NB4 (cell line): ENCODE measurements at regions not wholly inside any gene's neighbourhood (a gene's known extent, or its start where the extent isn't known, plus 50 kb on each side); places are given as distances from the start of the nearest gene placed in this dataset.
A peak's percentile ranks its signal among the peaks of the same experiment; 100 is the strongest.

Source experiments
- DNase-seq: peaks from one replicate; pipeline ENCODE4 v3.0.0; 2010; ENCODE audit warnings: low read depth
- H3K4me3 ChIP-seq: one replicate; pipeline ENCODE4 v1.5.1; 2011; ENCODE audit warnings: mild to moderate bottlenecking, low read depth, low read length, moderate library complexity
- CTCF ChIP-seq: IDR thresholded peaks from one replicate; pipeline ENCODE4 v1.5.1; 2012; ENCODE audit warnings: low read depth, low read length
- MYC ChIP-seq: IDR thresholded peaks from 2 replicates; pipeline ENCODE4 v1.6.1; 2011; ENCODE audit warnings: low read depth, low read length
- POLR2A ChIP-seq: IDR thresholded peaks from 2 replicates; pipeline ENCODE4 v1.6.1; 2011; ENCODE audit warnings: mild to moderate bottlenecking; ENCODE audit not compliant: insufficient read length; ENCODE audit errors: extremely low read depth
- TF ChIP-seq, protein P1 (sequence below): IDR thresholded peaks from 2 replicates; pipeline ENCODE4 v1.6.1; 2011; ENCODE audit warnings: low read depth, low read length

DNA sequence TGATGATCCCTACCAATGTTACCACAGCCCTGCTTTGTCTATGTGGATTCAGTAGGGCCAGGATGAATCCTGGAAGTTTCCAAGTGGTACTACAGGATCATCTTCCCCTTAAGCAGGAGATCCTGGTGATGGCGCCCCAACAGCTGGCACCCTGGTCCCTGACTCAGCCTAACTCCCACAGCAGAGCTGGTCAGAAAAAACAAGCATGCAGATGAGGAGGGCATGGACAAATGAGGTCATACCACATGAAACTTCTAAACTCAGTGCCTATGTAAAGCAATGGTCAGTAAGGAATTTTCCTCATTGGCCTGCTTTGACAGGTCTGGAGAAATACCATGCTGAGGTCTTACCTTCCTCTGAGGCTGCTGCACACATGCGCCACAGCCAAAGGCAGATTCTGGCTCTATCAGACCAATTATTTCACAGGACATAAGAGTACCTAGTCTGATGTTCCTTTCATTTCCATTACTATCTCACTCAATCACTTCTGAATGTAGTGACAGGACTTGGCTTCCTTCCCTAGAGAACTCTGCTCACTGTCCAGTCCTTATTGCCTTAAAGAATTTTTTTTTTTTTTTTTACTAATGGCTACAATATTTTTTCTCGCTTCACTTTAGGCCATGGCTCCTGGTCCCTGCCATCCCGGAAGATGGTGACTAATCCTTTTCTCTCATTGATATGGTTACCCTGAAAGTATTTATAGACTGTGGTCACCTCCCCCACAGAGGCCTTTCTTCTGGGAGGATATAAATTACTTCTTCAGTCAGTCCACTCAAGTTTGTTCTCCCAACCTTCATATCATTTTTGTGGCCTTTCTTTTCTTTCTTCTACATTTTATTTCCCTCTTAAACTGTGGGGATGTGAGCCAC, 525.2 kb upstream of the PSMD7 start:
- no peak overlapping the region for H3K4me3 ChIP-seq
- DNase-seq: peak; percentile 46
- TF ChIP-seq, protein P1, sequence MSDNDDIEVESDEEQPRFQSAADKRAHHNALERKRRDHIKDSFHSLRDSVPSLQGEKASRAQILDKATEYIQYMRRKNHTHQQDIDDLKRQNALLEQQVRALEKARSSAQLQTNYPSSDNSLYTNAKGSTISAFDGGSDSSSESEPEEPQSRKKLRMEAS: no peak
- no peak for TF ChIP-seq CTCF
- no peak for TF ChIP-seq MYC
- no peak for TF ChIP-seq POLR2A

- no peak overlapping the region for H3K4me3 ChIP-seq
- no peak for DNase-seq
- TF ChIP-seq CTCF (no peak), POLR2A (no peak), MYC (no peak)
- TF ChIP-seq, protein P1: no peak
These were observed 527.8 kb upstream of the PSMD7 start for GRCh38 chr16:73768786-73769203.

- no peak overlapping the region for H3K4me3 ChIP-seq
- TF ChIP-seq CTCF (no peak), POLR2A (no peak)
- DNase-seq: no peak
These were observed 532.3 kb upstream of the PSMD7 start for GRCh38 chr16:73764321-73764720.

GRCh38 chr16:73756289-73757178, 540.1 kb upstream of the PSMD7 start:
- TF ChIP-seq MYC (no peak), CTCF (no peak), POLR2A (no peak)
- TF ChIP-seq, protein P1: no peak
- H3K4me3 ChIP-seq: no peak overlapping the region
- no peak for DNase-seq

DNA sequence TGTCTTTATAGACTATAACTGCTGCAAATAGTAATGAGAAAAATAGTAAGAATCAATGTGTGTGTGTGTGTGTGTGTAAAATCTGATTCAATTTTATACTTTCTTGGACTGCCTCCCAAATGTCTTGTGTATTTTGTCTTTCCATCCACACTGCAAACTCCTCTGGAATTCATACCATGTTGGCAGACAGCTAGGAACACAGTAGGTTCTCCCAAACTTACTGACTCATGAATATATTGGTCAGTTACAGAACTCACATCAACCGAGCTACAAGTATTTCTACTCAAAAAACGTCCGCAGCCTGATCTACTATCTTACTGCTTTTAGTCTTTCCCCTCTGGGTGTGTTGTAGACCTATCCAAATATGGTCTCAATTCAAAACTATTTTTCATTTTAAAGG, 542.7 kb upstream of the PSMD7 start:
- TF ChIP-seq, protein P1: no peak
- TF ChIP-seq MYC (no peak), POLR2A (no peak)
- no peak overlapping the region for H3K4me3 ChIP-seq
- DNase-seq: no peak

GRCh38 chr16:73750639-73751038, 546.0 kb upstream of the PSMD7 start:
- TF ChIP-seq CTCF (no peak), POLR2A (no peak), MYC (no peak)
- TF ChIP-seq, protein P1: no peak
- DNase-seq: no peak
- H3K4me3 ChIP-seq: no peak overlapping the region
